Motor neuron (in vitro differentiated cells): ENCODE measurements at regions not wholly inside any gene's neighbourhood (a gene's known extent, or its start where the extent isn't known, plus 50 kb on each side); places are given as distances from the start of the nearest gene placed in this dataset.
"Not testable (repeated sequence)": the region's sequence is repeated elsewhere in the genome, so short reads cannot be mapped to it uniquely, and the experiment has no call there.

Experiments
- ATAC-seq, 8 experiments: fragments of 200-7000 bp; cut with Tn5 transposase; replicated peaks in 6 of 8; 2 replicates each; pipeline ENCODE4 v1.8.0; 2021; ENCODE audit warnings: mild to moderate bottlenecking in 8 of 8, moderate library complexity in 8 of 8
- H3K27ac ChIP-seq, 2 donors: fragments of 250-450 bp; sonication (Bioruptor Pico); 2 replicates each; pipeline ENCODE4 v1.9.0; 2021; ENCODE audit warnings: antibody characterized with exemption in 2 of 2, mild to moderate bottlenecking in 2 of 2, moderate library complexity in 1 of 2
- H3K4me1 ChIP-seq, 2 donors: fragments of 250-450 bp; sonication (Bioruptor Pico); replicated peaks in 1 of 2; 2 replicates each; pipeline ENCODE4 v1.6.1; 2021; ENCODE audit warnings: antibody characterized with exemption in 2 of 2, mild to moderate bottlenecking in 2 of 2, moderate library complexity in 1 of 2
- H3K4me3 ChIP-seq, 5 donors: fragments of 250-450 bp; sonication (Bioruptor Pico); 2 replicates each; pipeline ENCODE4 v1.9.0; 2021; ENCODE audit warnings: antibody characterized with exemption in 5 of 5, mild to moderate bottlenecking in 5 of 5, moderate library complexity in 4 of 5
- WGBS, 10 experiments: fragments of 450-650 bp; shearing (Covaris generic); methylation state at CpG; one replicate each; pipeline ENCODE4 v1.0.0; 2022; 5-methylcytosine and 5-hydroxymethylcytosine counted together
- in situ Hi-C, 9 experiments: fragments of 400-800 bp; cut with MboI; loops; one replicate each; pipeline ENCODE4 v1.15.0; 2021; ENCODE audit warnings: low sequenced_read_pairs in 9 of 9, low pct_unique_long_range_greater_than_20kb in 2 of 9; ENCODE audit not compliant: unreplicated experiment in 9 of 9

DNA sequence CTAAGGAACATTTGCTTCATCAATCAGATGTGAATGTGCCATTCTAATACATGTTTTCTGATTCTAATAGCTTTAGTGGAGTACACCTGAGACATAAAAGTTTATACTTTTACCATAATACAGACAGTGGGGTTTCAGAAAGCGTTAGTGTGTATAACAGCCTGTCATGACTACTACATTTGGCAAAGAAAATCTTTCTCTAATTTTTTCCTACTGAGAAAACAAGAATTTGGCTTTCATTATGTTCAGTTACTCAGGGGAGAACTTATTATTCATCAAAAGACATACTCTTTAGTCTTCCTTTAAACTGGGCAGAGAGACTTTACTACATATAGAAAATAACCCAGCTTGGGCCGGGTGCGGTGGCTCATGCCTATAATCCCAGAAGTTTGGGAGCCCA lies 104.9 kb downstream of the PCDH18 start:
- in situ Hi-C loops, result no loop called here
- no peak overlapping the region for H3K27ac ChIP-seq
- H3K4me1 ChIP-seq, result no peaks in the 10 kb centered on the region
- no peak for ATAC-seq
- no peak overlapping the region for H3K4me3 ChIP-seq
- WGBS, 10 experiments, result 63 to 100% (median 93%) methylated on average over 1 to 3 of the region's 3 CpGs; no CpG with 5 or more reads in 1 of the 10 experiments

DNA sequence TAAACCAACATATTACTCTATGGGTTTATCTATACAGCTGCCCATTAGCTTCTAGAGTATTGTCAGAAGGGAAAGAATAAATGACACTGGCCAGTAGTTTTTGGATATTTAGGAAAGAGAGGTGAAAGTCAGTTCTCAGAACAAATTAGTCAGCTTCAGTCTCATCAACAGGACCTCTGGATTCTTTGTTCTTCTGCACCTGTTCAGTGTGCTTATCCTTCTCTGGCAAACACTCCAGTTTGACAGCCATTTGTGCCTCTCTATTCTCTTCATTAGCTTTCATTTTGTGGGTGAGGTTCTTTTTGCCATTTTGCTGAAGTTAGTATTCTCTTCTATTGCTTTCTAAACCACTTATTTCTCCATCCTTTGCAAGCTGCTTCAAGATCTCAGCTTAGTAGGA lies 107.0 kb downstream of the PCDH18 start:
- in situ Hi-C loops, result no loop called here
- H3K27ac ChIP-seq, result no peak overlapping the region
- ATAC-seq, result no peak
- H3K4me3 ChIP-seq, result no peak overlapping the region
- no peaks in the 10 kb centered on the region for H3K4me1 ChIP-seq

DNA sequence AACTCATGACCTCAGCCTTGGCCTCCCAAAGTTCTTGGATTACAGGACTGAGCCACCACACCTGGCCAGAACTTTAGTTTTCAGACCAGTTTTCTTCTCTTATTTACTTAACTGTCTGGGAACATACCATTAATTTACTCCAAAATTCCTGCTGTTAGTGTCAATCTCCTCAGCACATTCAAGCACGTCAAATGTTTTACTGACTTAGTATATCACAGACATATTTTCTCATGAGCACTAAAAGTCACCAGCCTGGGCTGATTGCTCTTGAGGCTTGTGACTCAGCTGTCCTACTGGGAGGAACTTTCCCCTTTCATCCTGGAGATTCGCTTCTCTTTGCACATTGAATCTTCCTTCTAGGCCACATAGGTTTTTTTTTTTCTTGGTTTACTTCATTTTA lies 109.6 kb downstream of the PCDH18 start:
- in situ Hi-C loops, result no loop called here
- ATAC-seq, result no peak
- Histone ChIP-seq H3K27ac (no peak overlapping the region), H3K4me3 (no peak overlapping the region), H3K4me1 (no peaks in the 10 kb centered on the region)
- WGBS, 10 experiments, result 13 to 100% (median 95%) methylated on average over 1 to 2 of the region's 2 CpGs; no CpG with 5 or more reads in 3 of the 10 experiments

GRCh38 chr4:137421796-137422195 lies 110.5 kb downstream of the PCDH18 start:
- no peak for ATAC-seq
- H3K4me1 ChIP-seq, result no peaks in the 10 kb centered on the region
- 0 to 100% (median 89%) methylated on average over 1 to 8 of the region's 8 CpGs; no CpG with 5 or more reads in 3 of the 10 experiments for WGBS, 10 experiments
- in situ Hi-C loops, result no loop called here
- H3K27ac ChIP-seq, result no peak overlapping the region
- H3K4me3 ChIP-seq, result no peak overlapping the region

DNA sequence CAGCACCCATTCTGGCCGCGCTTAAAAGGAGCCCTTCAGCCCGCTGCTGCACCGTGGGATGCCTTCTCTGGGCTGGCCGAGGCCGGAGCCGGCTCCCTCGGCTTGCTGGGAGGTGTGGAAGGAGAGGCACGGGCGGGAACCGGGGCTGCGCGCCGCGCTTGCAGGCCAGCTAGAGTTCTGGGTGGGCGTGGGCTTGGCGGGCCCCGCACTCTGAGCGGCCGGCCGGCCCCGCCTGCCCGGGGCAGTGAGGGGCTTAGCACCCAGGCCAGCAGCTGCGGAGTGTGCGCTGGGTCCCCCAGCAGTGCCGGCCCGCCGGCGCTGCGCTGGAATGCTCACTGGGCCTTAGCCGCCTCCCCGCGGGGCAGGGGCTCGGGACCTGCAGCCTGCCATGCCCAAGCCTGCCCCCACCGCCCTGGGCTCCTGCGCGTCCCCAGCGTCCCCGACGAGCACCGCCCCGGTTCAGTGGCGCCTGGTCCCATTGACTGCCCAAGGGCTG lies 111.3 kb downstream of the PCDH18 start:
- no peak overlapping the region for H3K4me3 ChIP-seq
- 93 to 100% (median 95%) methylated on average over 3 to 9 of the region's 43 CpGs; no CpG with 5 or more reads in 7 of the 10 experiments for WGBS, 10 experiments

DNA sequence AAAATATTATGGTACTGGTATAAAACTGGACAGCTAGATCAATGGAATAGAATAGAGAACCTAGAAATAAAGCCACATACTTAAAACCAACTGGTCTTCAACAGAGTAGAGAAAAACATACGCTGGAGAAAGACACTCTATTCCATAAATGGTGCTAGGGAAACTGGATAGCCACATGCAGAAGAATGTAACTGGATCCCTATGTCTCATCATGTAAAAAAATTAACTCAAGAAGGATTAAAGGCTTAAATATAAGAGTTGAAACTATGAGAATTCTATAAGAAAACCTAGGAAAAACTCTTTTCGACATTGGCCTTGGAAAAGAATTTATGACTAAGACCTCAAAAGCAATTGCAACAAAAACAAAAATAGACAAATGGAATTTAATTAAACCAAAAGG lies 114.6 kb downstream of the PCDH18 start:
- in situ Hi-C loops, result no loop called here
- peak in 1 of 8 experiments; percentile 28 for ATAC-seq
- 79 to 100% (median 95%) methylated on average over 2 of the region's 2 CpGs; no CpG with 5 or more reads in 1 of the 10 experiments for WGBS, 10 experiments

More for the DNA sequence above, 111.3 kb downstream of the PCDH18 start:
- H3K27ac ChIP-seq, result no peak overlapping the region
- in situ Hi-C loops, result no loop called here
- no peaks in the 10 kb centered on the region for H3K4me1 ChIP-seq
- ATAC-seq, result peak in 1 of 8 experiments; percentile 83

GRCh38 chr4:137414802-137415201 lies 117.5 kb downstream of the PCDH18 start:
- in situ Hi-C loops, result no loop called here
- ATAC-seq, result no peak
- H3K4me3 ChIP-seq, result no peak overlapping the region
- no peak overlapping the region for H3K27ac ChIP-seq
- H3K4me1 ChIP-seq, result no peaks in the 10 kb centered on the region
- 50 to 100% (median 92%) methylated on average over 1 to 2 of the region's 2 CpGs; no CpG with 5 or more reads in 2 of the 10 experiments for WGBS, 10 experiments

More for the DNA sequence above, 114.6 kb downstream of the PCDH18 start:
- Histone ChIP-seq H3K27ac (no peak overlapping the region), H3K4me1 (no peaks in the 10 kb centered on the region), H3K4me3 (no peak overlapping the region)

GRCh38 chr4:137408527-137409177 lies 123.6 kb downstream of the PCDH18 start:
- in situ Hi-C loops, result no loop called here
- Histone ChIP-seq H3K4me3 (no peak overlapping the region), H3K4me1 (no peaks in the 10 kb centered on the region), H3K27ac (no peak overlapping the region)
- no peak for ATAC-seq
- WGBS, 10 experiments, result 33 to 86% (median 70%) methylated on average over 1 to 2 of the region's 2 CpGs; no CpG with 5 or more reads in 3 of the 10 experiments

- H3K4me3 ChIP-seq, H3K4me1 ChIP-seq, in situ Hi-C loops, ATAC-seq, H3K27ac ChIP-seq: not testable (repeated sequence)
- 77 to 100% (median 88%) methylated on average over 1 to 8 of the region's 9 CpGs; no CpG with 5 or more reads in 2 of the 10 experiments for WGBS, 10 experiments
Measured at GRCh38 chr4:137405833-137406232, 126.5 kb downstream of the PCDH18 start.

DNA sequence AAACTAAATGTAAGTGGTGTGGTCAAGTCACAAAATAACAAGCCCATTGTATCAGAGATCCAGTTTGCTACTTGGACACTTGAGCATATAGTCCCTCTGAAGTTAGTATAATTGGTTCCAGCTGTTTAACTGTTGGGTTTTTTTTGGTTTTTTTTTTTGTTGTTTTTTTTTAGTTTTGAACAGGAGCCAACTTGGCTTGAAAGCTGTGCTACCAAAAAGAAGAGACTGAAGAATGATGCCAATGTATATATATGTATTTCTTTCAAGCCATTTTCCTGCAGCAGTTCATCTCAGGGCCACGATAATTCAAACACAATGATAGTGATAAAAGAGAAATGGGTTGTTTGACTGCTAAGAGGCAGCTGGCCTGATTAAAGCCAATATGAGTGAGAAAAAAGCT lies 138.3 kb downstream of the PCDH18 start:
- in situ Hi-C loops, result no loop called here
- Histone ChIP-seq H3K4me3 (no peak overlapping the region), H3K4me1 (peaks cover 23 to 36% of the 10 kb centered on the region in 2 donors), H3K27ac (no peak overlapping the region)
- ATAC-seq, result no peak
- WGBS, 10 experiments, result 25 to 100% (median 67%) methylated on average over 1 of the region's 1 CpG; no CpG with 5 or more reads in 3 of the 10 experiments

GRCh38 chr4:137393044-137393443 lies 139.2 kb downstream of the PCDH18 start:
- H3K4me3 ChIP-seq, result no peak overlapping the region
- in situ Hi-C loops, result no loop called here
- ATAC-seq, result peak in 6 of 8 experiments; percentile 50 to 97 (median 83)
- H3K4me1 ChIP-seq, result peaks cover 23 to 36% of the 10 kb centered on the region in 2 donors
- peak overlapping the region; percentile 23 to 51 for H3K27ac ChIP-seq
- 0 to 89% (median 9%) methylated on average over 1 to 2 of the region's 2 CpGs; no CpG with 5 or more reads in 2 of the 10 experiments for WGBS, 10 experiments

DNA sequence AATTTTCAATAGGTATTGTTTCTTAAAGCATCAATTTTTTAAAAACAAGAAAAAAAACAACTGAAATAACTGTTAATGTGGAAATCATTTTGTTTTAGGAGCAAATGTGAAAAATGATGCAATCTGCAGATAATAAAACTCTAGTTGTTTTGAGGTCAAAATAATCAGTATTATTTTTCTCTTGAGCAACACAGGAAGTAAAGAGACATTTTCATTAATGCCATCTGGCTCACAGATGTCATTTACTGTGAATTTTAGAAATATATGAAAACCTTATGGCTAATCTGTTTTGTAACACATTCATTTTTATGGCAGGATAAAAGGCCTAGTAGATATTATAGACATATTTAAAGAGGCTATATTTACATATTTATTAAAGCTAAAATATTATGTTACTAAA lies 141.6 kb downstream of the PCDH18 start:
- H3K27ac ChIP-seq, result no peak overlapping the region
- H3K4me3 ChIP-seq, result no peak overlapping the region
- H3K4me1 ChIP-seq, result peaks cover 23 to 36% of the 10 kb centered on the region in 2 donors
- in situ Hi-C loops, result no loop called here
- peak in 3 of 8 experiments; percentile 37 to 52 (median 44) for ATAC-seq

DNA sequence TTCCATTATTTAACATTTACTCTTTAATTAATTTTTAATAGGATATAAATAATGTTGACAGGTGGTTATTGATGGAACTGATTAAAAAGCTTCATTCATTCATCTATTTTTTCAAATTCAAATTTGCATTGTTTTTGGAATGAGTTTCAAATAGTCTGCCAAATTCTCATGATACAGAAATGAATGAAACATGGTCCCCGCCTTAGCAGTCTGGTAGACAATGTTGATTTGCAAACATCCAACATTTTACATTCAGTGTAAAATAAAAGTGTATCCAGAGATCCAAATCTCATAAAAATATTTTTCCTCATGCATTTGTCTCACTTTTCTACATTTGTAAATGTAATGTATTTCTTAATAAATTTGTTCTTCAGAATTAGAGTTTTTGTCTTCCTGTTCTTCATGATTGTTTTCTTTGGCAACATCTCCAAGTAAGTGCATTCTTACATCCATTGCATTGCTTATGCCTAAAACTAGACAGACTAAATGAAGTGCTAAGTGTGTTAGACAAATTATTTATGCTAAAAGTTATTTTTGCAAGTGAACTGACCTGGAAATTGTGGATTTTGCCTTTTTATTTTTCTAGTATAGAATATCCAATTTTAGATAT lies 142.3 kb downstream of the PCDH18 start:
- in situ Hi-C loops, result no loop called here
- no peak overlapping the region for H3K27ac ChIP-seq
- ATAC-seq, result peak in 3 of 8 experiments; percentile 76 to 82 (median 77)
- 9 to 100% (median 100%) methylated on average over 1 of the region's 1 CpG; no CpG with 5 or more reads in 1 of the 10 experiments for WGBS, 10 experiments
- H3K4me3 ChIP-seq, result no peak overlapping the region
- peaks cover 23 to 36% of the 10 kb centered on the region in 2 donors for H3K4me1 ChIP-seq
